SK-N-SH treated with all-trans-retinoic acid at 6 μM for 48 hours (cell line): ENCODE measurements at regions not wholly inside any gene's neighbourhood (a gene's known extent, or its start where the extent isn't known, plus 50 kb on each side); places are given as distances from the start of the nearest gene placed in this dataset.

Experiments
- ATAC-seq: fragments of 200-7000 bp; cut with Tn5 transposase; 3 replicates; pipeline ENCODE4 v1.9.1; 2020; ENCODE audit warnings: mild to moderate bottlenecking, moderate library complexity
- ARNTL ChIP-seq: fragments of 450-650 bp; formaldehyde crosslinking; IDR thresholded peaks from 2 replicates; pipeline ENCODE4 v1.5.0; 2020; ENCODE audit warnings: low read depth, mild to moderate bottlenecking, moderate library complexity, borderline replicate concordance
- BACH2 ChIP-seq: fragments of 250-450 bp; sonication (Bioruptor Pico); IDR thresholded peaks from 2 replicates; pipeline ENCODE4 v1.9.0; 2021; ENCODE audit warnings: mild to moderate bottlenecking, borderline replicate concordance
- CREB5 ChIP-seq: fragments of 250-450 bp; sonication (Bioruptor Pico); IDR thresholded peaks from 2 replicates; pipeline ENCODE4 v1.5.1; 2020; ENCODE audit warnings: low read depth, mild to moderate bottlenecking, moderate library complexity
- CSDC2 ChIP-seq: fragments of 250-450 bp; sonication (Bioruptor Pico); IDR thresholded peaks from 2 replicates; pipeline ENCODE4 v1.5.0; 2020; ENCODE audit warnings: mild to moderate bottlenecking, moderate library complexity
- CSRNP3 ChIP-seq: fragments of 250-450 bp; sonication (Bioruptor Pico); IDR thresholded peaks from 2 replicates; pipeline ENCODE4 v1.5.1; 2021; ENCODE audit warnings: mild to moderate bottlenecking, moderate library complexity
- ESRRG ChIP-seq: fragments of 250-450 bp; sonication (Bioruptor Pico); IDR thresholded peaks from 2 replicates; pipeline ENCODE4 v1.6.1; 2021; ENCODE audit warnings: mild to moderate bottlenecking
- ISL1 ChIP-seq: fragments of 250-450 bp; sonication (Bioruptor Pico); IDR thresholded peaks from 2 replicates; pipeline ENCODE4 v2.1.2; 2022; ENCODE audit warnings: mild to moderate bottlenecking, moderate library complexity
- OSR1 ChIP-seq: fragments of 250-450 bp; sonication (Bioruptor Pico); IDR thresholded peaks from 2 replicates; pipeline ENCODE4 v1.8.0; 2022; ENCODE audit warnings: moderate library complexity, mild to moderate bottlenecking, inconsistent platforms
- PATZ1 ChIP-seq: fragments of 250-450 bp; sonication (Bioruptor Pico); IDR thresholded peaks from 2 replicates; pipeline ENCODE4 v1.8.0; 2020; ENCODE audit warnings: mild to moderate bottlenecking, moderate library complexity, borderline replicate concordance
- POU6F1 ChIP-seq: fragments of 250-450 bp; sonication (Bioruptor Pico); IDR thresholded peaks from 2 replicates; pipeline ENCODE4 v1.8.0; 2021; ENCODE audit warnings: low read depth, mild to moderate bottlenecking, moderate library complexity, borderline replicate concordance
- PPARA ChIP-seq: fragments of 250-450 bp; sonication (Bioruptor Pico); IDR thresholded peaks from 2 replicates; pipeline ENCODE4 v1.5.0; 2020; ENCODE audit warnings: mild to moderate bottlenecking, borderline replicate concordance
- RARB ChIP-seq: fragments of 250-450 bp; sonication (Bioruptor Pico); IDR thresholded peaks from 2 replicates; pipeline ENCODE4 v1.8.0; 2021; ENCODE audit warnings: mild to moderate bottlenecking, moderate library complexity
- SNAI2 ChIP-seq: fragments of 250-450 bp; sonication (Bioruptor Pico); IDR thresholded peaks from 2 replicates; pipeline ENCODE4 v1.5.0; 2020; ENCODE audit warnings: mild to moderate bottlenecking, moderate library complexity
- TOX ChIP-seq: fragments of 250-450 bp; sonication (Bioruptor Pico); IDR thresholded peaks from 2 replicates; pipeline ENCODE4 v1.8.0; 2021; ENCODE audit warnings: mild to moderate bottlenecking, moderate library complexity, borderline replicate concordance
- TSHZ2 ChIP-seq: fragments of 250-450 bp; sonication (Bioruptor Pico); IDR thresholded peaks from 2 replicates; pipeline ENCODE4 v1.5.0; 2020; ENCODE audit warnings: mild to moderate bottlenecking, moderate library complexity
- ZC3H10 ChIP-seq: fragments of 250-450 bp; sonication (Bioruptor Pico); IDR thresholded peaks from 2 replicates; pipeline ENCODE4 v1.5.1; 2021; ENCODE audit warnings: mild to moderate bottlenecking, moderate library complexity
- ZFP3 ChIP-seq: fragments of 250-450 bp; sonication (Bioruptor Pico); IDR thresholded peaks from 2 replicates; pipeline ENCODE4 v1.5.0; 2020; ENCODE audit warnings: mild to moderate bottlenecking, moderate library complexity
- ZNF565 ChIP-seq: fragments of 450-650 bp; formaldehyde crosslinking; conservative IDR thresholded peaks from 2 replicates; pipeline ENCODE4 v1.5.0; 2020; ENCODE audit warnings: low read depth, mild to moderate bottlenecking, moderate library complexity
- ZNF70 ChIP-seq: fragments of 450-650 bp; formaldehyde crosslinking; IDR thresholded peaks from 2 replicates; pipeline ENCODE4 v1.5.0; 2020; ENCODE audit warnings: mild to moderate bottlenecking, moderate library complexity
- ZNF8 ChIP-seq: fragments of 450-650 bp; formaldehyde crosslinking; IDR thresholded peaks from 2 replicates; pipeline ENCODE4 v1.5.0; 2020; ENCODE audit warnings: mild to moderate bottlenecking, moderate library complexity

- TF ChIP-seq CSDC2 (CRISPR knock-in tag) = no peak
- no peak for TF ChIP-seq ESRRG (CRISPR knock-in tag)
- TF ChIP-seq PPARA (CRISPR knock-in tag) = no peak
- TF ChIP-seq RARB (CRISPR knock-in tag) = no peak
- no peak for TF ChIP-seq PATZ1 (CRISPR knock-in tag)
- TF ChIP-seq ZNF70 = no peak
- no peak for TF ChIP-seq TSHZ2 (CRISPR knock-in tag)
- ATAC-seq = no peak
These were observed 245.5 kb upstream of the PARD3B start for GRCh38 chr2:204299766-204300165.

- no peak for ATAC-seq
- no peak for TF ChIP-seq CREB5 (CRISPR knock-in tag)
- no peak for TF ChIP-seq ZC3H10 (CRISPR knock-in tag)
- no peak for TF ChIP-seq OSR1
These were observed 238.6 kb upstream of the PARD3B start for GRCh38 chr2:204306667-204307066.

GRCh38 chr2:204312105-204312504 lies 233.2 kb upstream of the PARD3B start:
- TF ChIP-seq ARNTL (no peak), CSRNP3 (CRISPR knock-in tag) (no peak), PPARA (CRISPR knock-in tag) (no peak), ESRRG (CRISPR knock-in tag) (no peak), OSR1 (no peak), SNAI2 (no peak), POU6F1 (CRISPR knock-in tag) (no peak), RARB (CRISPR knock-in tag) (no peak), PATZ1 (CRISPR knock-in tag) (no peak)
- no peak for ATAC-seq

GRCh38 chr2:204313256-204313655 lies 232.0 kb upstream of the PARD3B start:
- ATAC-seq = no peak
- no peak for TF ChIP-seq ZC3H10 (CRISPR knock-in tag)
- no peak for TF ChIP-seq OSR1
- TF ChIP-seq BACH2 (CRISPR knock-in tag) = no peak
- TF ChIP-seq ZNF565 = no peak
- no peak for TF ChIP-seq ZNF8 (CRISPR knock-in tag)
- TF ChIP-seq CSRNP3 (CRISPR knock-in tag) = no peak
- no peak for TF ChIP-seq TOX (CRISPR knock-in tag)
- TF ChIP-seq ESRRG (CRISPR knock-in tag) = no peak
- TF ChIP-seq TSHZ2 (CRISPR knock-in tag) = no peak
- TF ChIP-seq PPARA (CRISPR knock-in tag) = no peak
- TF ChIP-seq CSDC2 (CRISPR knock-in tag) = no peak
- TF ChIP-seq ZFP3 = no peak
- no peak for TF ChIP-seq ISL1
- TF ChIP-seq SNAI2 = no peak
- no peak for TF ChIP-seq RARB (CRISPR knock-in tag)
